ENCODE measurements at regions not wholly inside any gene's neighbourhood (a gene's known extent, or its start where the extent isn't known, plus 50 kb on each side); places are given as distances from the start of the nearest gene placed in this dataset.

DNA sequence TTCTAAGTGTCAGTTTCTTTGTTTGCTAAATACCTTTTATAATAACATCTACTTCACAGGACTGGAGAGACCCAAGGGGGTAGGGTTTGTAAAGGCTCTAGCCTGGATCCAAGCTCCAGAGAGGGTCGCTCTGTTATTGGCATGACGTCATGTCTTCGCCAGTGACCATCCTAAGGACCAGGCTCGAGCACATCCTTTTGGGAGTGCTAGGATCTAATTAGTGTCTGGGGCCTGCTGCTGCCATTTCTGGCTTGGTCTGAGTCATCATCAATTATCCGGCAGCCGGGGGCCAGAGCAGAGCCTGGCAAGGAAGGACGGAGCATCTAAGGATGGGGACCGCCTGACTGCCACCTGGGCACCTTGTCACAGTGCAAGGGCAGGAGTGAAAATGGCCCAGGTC lies 153.0 kb downstream of the NSG2 start:
- no peak for ATAC-seq (ENCODE audit: low read depth in 2 of 2)
- no peaks in the 10 kb centered on the region for H3K36me3 Mint-ChIP-seq
- DNase-seq = no peak
- H3K4me3 Mint-ChIP-seq = no peak overlapping the region
- peaks cover 0 to 21% (median 9%) of the 10 kb centered on the region in 7 donors for H3K9me3 Mint-ChIP-seq
- H3K4me1 Mint-ChIP-seq = no peaks in the 10 kb centered on the region
- no peak overlapping the region for H3K27ac Mint-ChIP-seq
- no peaks in the 10 kb centered on the region for H3K27me3 Mint-ChIP-seq

DNA sequence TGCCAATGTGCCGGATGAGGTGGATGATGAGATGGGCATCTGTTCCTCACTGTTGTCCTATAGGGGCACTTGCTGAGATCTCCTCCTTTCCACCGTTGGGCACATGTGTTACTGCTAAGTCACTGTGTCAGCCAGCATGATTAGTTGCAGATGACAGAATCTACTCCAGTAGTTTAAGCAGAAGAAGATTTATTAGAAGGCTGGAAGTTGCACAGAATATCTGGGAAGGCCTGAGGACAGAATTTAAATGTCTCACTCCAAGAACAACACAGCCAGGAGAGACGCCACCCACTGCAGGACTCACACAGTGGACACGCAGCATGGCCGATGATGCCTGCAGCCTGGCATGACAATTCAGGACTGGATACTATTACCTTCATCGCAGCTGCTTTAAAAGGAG lies 157.5 kb downstream of the NSG2 start:
- DNase-seq (no peak), ATAC-seq (ENCODE audit: low read depth in 2 of 2) (no peak)
- no peaks in the 10 kb centered on the region for H3K27me3 Mint-ChIP-seq
- no peaks in the 10 kb centered on the region for H3K4me1 Mint-ChIP-seq
- H3K4me3 Mint-ChIP-seq = no peak overlapping the region
- H3K36me3 Mint-ChIP-seq = no peaks in the 10 kb centered on the region
- peaks cover 0 to 21% (median 9%) of the 10 kb centered on the region in 7 donors for H3K9me3 Mint-ChIP-seq
- H3K27ac Mint-ChIP-seq = no peak overlapping the region

- ATAC-seq (ENCODE audit: low read depth in 2 of 2) (no peak), DNase-seq (no peak)
- Mint-ChIP-seq H3K4me3 (no peak overlapping the region), H3K9me3 (peaks cover 0 to 21% (median 8%) of the 10 kb centered on the region in 7 donors), H3K27me3 (peaks cover 0 to 5% (median 0%) of the 10 kb centered on the region in 3 donors), H3K36me3 (no peaks in the 10 kb centered on the region), H3K27ac (no peak overlapping the region), H3K4me1 (no peaks in the 10 kb centered on the region)
These were observed 159.2 kb downstream of the NSG2 start for GRCh38 chr5:174204535-174205313.

DNA sequence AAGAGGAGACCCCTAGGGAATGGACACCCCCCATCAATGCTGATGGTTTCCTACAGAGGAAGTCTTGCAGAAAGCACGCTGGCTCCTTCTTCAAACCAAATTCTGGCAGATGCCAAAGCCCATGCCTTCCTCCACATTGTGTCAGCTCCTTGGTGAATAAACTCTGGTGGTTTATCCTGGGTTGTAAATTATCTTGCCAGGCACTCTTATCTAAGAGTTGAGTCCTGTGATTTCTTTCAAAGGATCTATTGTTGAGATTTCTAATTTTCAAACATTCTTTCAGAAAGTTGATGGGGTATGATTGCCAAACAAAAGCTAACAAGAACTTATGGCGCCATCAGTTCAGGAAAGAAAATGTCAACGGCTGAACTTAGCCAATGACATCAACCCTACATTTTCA lies 160.4 kb downstream of the NSG2 start:
- no peaks in the 10 kb centered on the region for H3K4me1 Mint-ChIP-seq
- H3K27me3 Mint-ChIP-seq = peaks cover 6 to 10% (median 10%) of the 10 kb centered on the region in 3 donors
- no peak overlapping the region for H3K4me3 Mint-ChIP-seq
- no peak for DNase-seq
- H3K36me3 Mint-ChIP-seq = no peaks in the 10 kb centered on the region
- no peak overlapping the region for H3K27ac Mint-ChIP-seq
- ATAC-seq (ENCODE audit: low read depth in 2 of 2) = no peak
- H3K9me3 Mint-ChIP-seq = peaks cover 0 to 21% (median 8%) of the 10 kb centered on the region in 7 donors

- no peak for ATAC-seq (ENCODE audit: low read depth in 2 of 2)
- no peaks in the 10 kb centered on the region for H3K36me3 Mint-ChIP-seq
- peak overlapping the region in 1 of 8 donors; percentile 9 for H3K4me3 Mint-ChIP-seq
- peaks cover 11 to 17% (median 16%) of the 10 kb centered on the region in 3 donors for H3K27me3 Mint-ChIP-seq
- peak overlapping the region in 2 of 6 donors; percentile 50 to 55 for H3K27ac Mint-ChIP-seq
- H3K9me3 Mint-ChIP-seq = peaks cover 0 to 4% (median 0%) of the 10 kb centered on the region in 7 donors
- no peaks in the 10 kb centered on the region for H3K4me1 Mint-ChIP-seq
- DNase-seq = no peak
These were observed 165.2 kb downstream of the NSG2 start for GRCh38 chr5:174210596-174211276.

- DNase-seq (no peak), ATAC-seq (ENCODE audit: low read depth in 2 of 2) (no peak)
- H3K27ac Mint-ChIP-seq = peak overlapping the region in 2 of 6 donors; percentile 50 to 55
- no peaks in the 10 kb centered on the region for H3K36me3 Mint-ChIP-seq
- peaks cover 11 to 21% (median 17%) of the 10 kb centered on the region in 3 donors for H3K27me3 Mint-ChIP-seq
- H3K4me1 Mint-ChIP-seq = no peaks in the 10 kb centered on the region
- H3K9me3 Mint-ChIP-seq = peaks cover 0 to 5% (median 0%) of the 10 kb centered on the region in 7 donors
- H3K4me3 Mint-ChIP-seq = no peak overlapping the region
These were observed 165.7 kb downstream of the NSG2 start for GRCh38 chr5:174211277-174211626.

DNA sequence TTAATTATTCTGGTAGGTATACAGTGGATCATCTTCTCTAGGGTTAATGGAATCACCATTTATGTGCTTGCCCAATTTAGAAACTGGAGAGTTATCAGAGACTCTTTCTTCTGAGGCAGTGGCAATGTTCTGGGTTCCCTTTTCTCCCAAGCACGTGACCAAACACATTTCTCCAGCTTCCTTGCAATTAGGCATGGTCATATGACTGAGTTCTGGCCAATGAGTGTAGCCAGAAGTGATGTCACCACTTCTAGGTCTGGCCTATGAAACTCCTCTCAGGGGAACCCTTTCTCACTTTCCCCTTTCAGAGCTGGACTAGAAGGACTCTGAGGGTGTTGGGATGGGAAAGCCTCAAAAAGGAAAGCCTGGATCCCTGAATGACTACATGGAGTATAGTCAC lies 172.0 kb downstream of the NSG2 start:
- Mint-ChIP-seq H3K27me3 (peaks cover 0 to 15% (median 3%) of the 10 kb centered on the region in 3 donors), H3K36me3 (no peaks in the 10 kb centered on the region), H3K4me3 (no peak overlapping the region), H3K27ac (no peak overlapping the region), H3K9me3 (peaks cover 0 to 9% (median 4%) of the 10 kb centered on the region in 7 donors), H3K4me1 (no peaks in the 10 kb centered on the region)
- ATAC-seq (ENCODE audit: low read depth in 2 of 2) (no peak), DNase-seq (no peak)

- peaks cover 0 to 15% (median 0%) of the 10 kb centered on the region in 3 donors for H3K27me3 Mint-ChIP-seq
- H3K36me3 Mint-ChIP-seq = no peaks in the 10 kb centered on the region
- no peak overlapping the region for H3K4me3 Mint-ChIP-seq
- peak overlapping the region in 1 of 6 donors; percentile 47 for H3K27ac Mint-ChIP-seq
- DNase-seq (no peak), ATAC-seq (ENCODE audit: low read depth in 2 of 2) (no peak)
- H3K9me3 Mint-ChIP-seq = peaks cover 0 to 9% (median 4%) of the 10 kb centered on the region in 7 donors
- H3K4me1 Mint-ChIP-seq = no peaks in the 10 kb centered on the region
These were observed 172.7 kb downstream of the NSG2 start for GRCh38 chr5:174218162-174218561.

GRCh38 chr5:174220417-174220816 lies 174.9 kb downstream of the NSG2 start:
- H3K4me1 Mint-ChIP-seq = no peaks in the 10 kb centered on the region
- H3K9me3 Mint-ChIP-seq = peaks cover 0 to 9% (median 3%) of the 10 kb centered on the region in 7 donors
- no peak for DNase-seq

DNA sequence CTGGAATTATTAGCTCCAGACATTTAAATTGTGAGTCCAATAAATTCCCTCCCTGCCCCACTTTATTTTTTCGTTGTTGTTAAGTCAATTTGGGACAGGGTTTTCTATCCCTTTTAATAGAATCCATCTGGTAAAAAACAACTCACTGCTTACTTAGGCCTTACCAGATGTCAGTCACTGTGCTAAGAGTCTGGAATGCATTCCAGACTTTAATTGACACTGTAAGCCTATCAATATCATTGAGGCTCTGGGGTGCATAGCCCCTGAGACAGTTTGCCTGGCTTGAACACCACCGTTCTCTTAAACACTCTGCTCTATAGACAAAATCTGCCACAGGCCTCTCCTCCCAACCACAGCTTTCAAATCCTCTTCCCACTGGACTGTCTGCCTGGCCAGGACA lies 175.9 kb downstream of the NSG2 start:
- no peak overlapping the region for H3K27ac Mint-ChIP-seq
- no peaks in the 10 kb centered on the region for H3K36me3 Mint-ChIP-seq
- H3K4me1 Mint-ChIP-seq = no peaks in the 10 kb centered on the region
- no peak overlapping the region for H3K4me3 Mint-ChIP-seq
- H3K9me3 Mint-ChIP-seq = peaks cover 0 to 7% (median 3%) of the 10 kb centered on the region in 7 donors
- ATAC-seq (ENCODE audit: low read depth in 2 of 2) (no peak), DNase-seq (no peak)
- H3K27me3 Mint-ChIP-seq = peaks cover 0 to 16% (median 10%) of the 10 kb centered on the region in 3 donors

More at GRCh38 chr5:174220417-174220816, 174.9 kb downstream of the NSG2 start:
- ATAC-seq (ENCODE audit: low read depth in 2 of 2) = no peak
- Mint-ChIP-seq H3K27ac (no peak overlapping the region), H3K27me3 (peaks cover 0 to 20% (median 8%) of the 10 kb centered on the region in 3 donors), H3K36me3 (no peaks in the 10 kb centered on the region), H3K4me3 (no peak overlapping the region)

- H3K36me3 Mint-ChIP-seq = no peaks in the 10 kb centered on the region
- H3K4me1 Mint-ChIP-seq = no peaks in the 10 kb centered on the region
- no peak overlapping the region for H3K4me3 Mint-ChIP-seq
- peaks cover 0 to 16% (median 10%) of the 10 kb centered on the region in 3 donors for H3K27me3 Mint-ChIP-seq
- peaks cover 0 to 7% (median 3%) of the 10 kb centered on the region in 7 donors for H3K9me3 Mint-ChIP-seq
- no peak overlapping the region for H3K27ac Mint-ChIP-seq
- ATAC-seq (ENCODE audit: low read depth in 2 of 2) (no peak), DNase-seq (no peak)
These were observed 176.4 kb downstream of the NSG2 start for GRCh38 chr5:174221946-174222345.

DNA sequence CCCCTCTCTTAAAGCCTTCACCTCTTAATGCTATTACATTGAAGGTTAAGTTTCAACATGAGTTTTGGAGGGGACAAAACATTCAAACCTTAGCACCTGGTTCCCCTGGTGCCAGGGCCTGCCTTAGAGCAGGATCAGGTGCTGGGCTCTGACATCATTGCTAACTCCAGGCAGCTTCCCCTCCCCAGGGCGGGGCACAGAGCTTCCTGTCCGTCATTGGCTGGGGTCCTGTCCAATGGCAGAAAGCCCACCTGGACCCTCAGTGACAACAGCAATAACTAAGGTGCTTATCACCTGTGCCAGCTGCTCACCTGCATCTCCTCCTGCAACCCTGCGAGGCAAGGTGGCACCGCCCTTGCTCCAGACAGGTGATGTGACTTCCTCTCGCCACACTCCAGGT lies 177.4 kb downstream of the NSG2 start:
- Mint-ChIP-seq H3K27me3 (peaks cover 0 to 16% (median 10%) of the 10 kb centered on the region in 3 donors), H3K27ac (no peak overlapping the region), H3K36me3 (no peaks in the 10 kb centered on the region), H3K4me3 (no peak overlapping the region), H3K9me3 (peaks cover 0 to 7% (median 3%) of the 10 kb centered on the region in 7 donors), H3K4me1 (no peaks in the 10 kb centered on the region)
- DNase-seq (no peak), ATAC-seq (ENCODE audit: low read depth in 2 of 2) (no peak)

DNA sequence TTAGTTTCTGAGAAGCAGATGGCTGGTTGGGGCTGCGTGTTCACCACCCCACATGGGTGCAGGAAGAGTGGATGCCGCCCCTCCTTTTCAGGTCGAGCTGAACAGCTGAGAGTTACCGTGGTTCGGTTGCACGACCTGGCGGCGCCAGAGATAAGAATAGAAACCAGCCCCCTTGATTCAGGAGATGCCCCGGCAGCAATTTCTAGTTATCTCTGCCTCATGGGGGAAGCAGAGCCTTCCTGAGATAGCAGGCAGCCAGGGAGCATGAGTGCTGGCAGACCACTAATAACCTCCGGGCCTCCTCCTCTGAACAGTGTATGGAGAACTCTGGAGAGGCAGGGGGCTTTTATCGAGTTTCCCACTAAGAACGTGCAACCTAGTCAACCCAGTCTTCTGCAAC lies 177.8 kb downstream of the NSG2 start:
- Mint-ChIP-seq H3K36me3 (no peaks in the 10 kb centered on the region), H3K9me3 (peaks cover 0 to 5% (median under 1%) of the 10 kb centered on the region in 7 donors), H3K4me3 (no peak overlapping the region), H3K27me3 (peaks cover 0 to 16% (median 10%) of the 10 kb centered on the region in 3 donors), H3K27ac (no peak overlapping the region), H3K4me1 (no peaks in the 10 kb centered on the region)
- DNase-seq = no peak
- ATAC-seq (ENCODE audit: low read depth in 2 of 2) = no peak

DNA sequence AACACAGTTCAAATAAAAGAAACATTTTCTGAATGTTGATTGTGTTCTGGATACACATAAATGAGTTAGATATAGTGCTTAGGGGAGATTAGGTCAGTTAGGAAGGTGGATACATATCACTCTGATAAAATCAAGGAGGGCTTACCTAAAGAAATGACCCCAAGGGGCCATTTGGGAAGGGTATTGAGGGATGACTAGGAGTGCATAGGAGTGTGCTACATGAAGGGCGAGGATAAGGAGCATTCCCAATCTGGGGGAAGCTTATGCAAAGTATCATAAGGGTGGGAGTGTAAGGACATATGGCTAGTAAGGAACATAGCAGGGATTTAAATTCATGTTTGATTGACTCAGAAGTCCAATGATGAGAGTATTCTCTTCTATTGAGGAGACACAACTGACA lies 183.6 kb downstream of the NSG2 start:
- DNase-seq (no peak), ATAC-seq (ENCODE audit: low read depth in 2 of 2) (no peak)
- Mint-ChIP-seq H3K9me3 (peaks cover 0 to 4% (median 0%) of the 10 kb centered on the region in 7 donors), H3K4me1 (no peaks in the 10 kb centered on the region), H3K27me3 (peaks cover 6 to 22% (median 9%) of the 10 kb centered on the region in 3 donors), H3K27ac (no peak overlapping the region), H3K36me3 (no peaks in the 10 kb centered on the region), H3K4me3 (no peak overlapping the region)

Data from naive B cell (primary cell).